Loucy (cell line): ENCODE measurements at regions not wholly inside any gene's neighbourhood (a gene's known extent, or its start where the extent isn't known, plus 50 kb on each side); places are given as distances from the start of the nearest gene placed in this dataset.
"Not testable (repeated sequence)": the region's sequence is repeated elsewhere in the genome, so short reads cannot be mapped to it uniquely, and the experiment has no call there.

ENCODE experiments used
- H2AFZ ChIP-seq: fragments of 200-600 bp; sonication (generic); 2 replicates; pipeline ENCODE4 v1.6.0; 2016; ENCODE audit warnings: antibody characterized with exemption, mild to moderate bottlenecking, low read length, moderate library complexity
- H3F3A ChIP-seq: fragments of 200-600 bp; 2 replicates; pipeline ENCODE4 v1.6.0; 2016; ENCODE audit warnings: antibody characterized with exemption, low read depth, mild to moderate bottlenecking
- H3K27me3 ChIP-seq: fragments of 200-600 bp; sonication (generic); 2 replicates; pipeline ENCODE4 v1.6.1; 2014; ENCODE audit warnings: low read length, mild to moderate bottlenecking; ENCODE audit not compliant: insufficient read depth, poor library complexity, severe bottlenecking
- H3K36me3 ChIP-seq: fragments of 200-600 bp; sonication (generic); 2 replicates; pipeline ENCODE4 v1.6.1; 2016; ENCODE audit warnings: low read length; ENCODE audit not compliant: insufficient read depth
- H3K4me1 ChIP-seq: fragments of 200-600 bp; sonication (generic); 2 replicates; pipeline ENCODE4 v1.5.1; 2014; ENCODE audit warnings: low read length, mild to moderate bottlenecking; ENCODE audit not compliant: insufficient read depth, poor library complexity, severe bottlenecking
- H3K4me2 ChIP-seq: fragments of 200-600 bp; sonication (generic); 2 replicates; pipeline ENCODE4 v1.6.0; 2014; ENCODE audit warnings: antibody characterized with exemption, low read length, low read depth, mild to moderate bottlenecking; ENCODE audit not compliant: poor library complexity, severe bottlenecking
- H3K4me3 ChIP-seq: fragments of 200-600 bp; sonication (generic); 2 replicates; pipeline ENCODE4 v1.5.1; 2014; ENCODE audit warnings: low read length, mild to moderate bottlenecking, mixed read lengths; ENCODE audit not compliant: poor library complexity, severe bottlenecking
- H3K79me2 ChIP-seq: fragments of 200-600 bp; sonication (generic); 2 replicates; pipeline ENCODE4 v1.6.1; 2014; ENCODE audit warnings: low read length; ENCODE audit not compliant: insufficient read depth
- H3K9ac ChIP-seq: fragments of 200-600 bp; sonication (generic); 2 replicates; pipeline ENCODE4 v1.6.0; 2014; ENCODE audit warnings: mild to moderate bottlenecking, low read depth, low read length, moderate library complexity; ENCODE audit not compliant: poor library complexity, severe bottlenecking
- H3K9me2 ChIP-seq: fragments of 200-600 bp; sonication (generic); replicated peaks from 2 replicates; pipeline ENCODE4 v1.6.1; 2016; ENCODE audit warnings: low read depth, low read length, mixed read lengths
- H3K9me3 ChIP-seq: fragments of 200-600 bp; sonication (generic); 2 replicates; pipeline ENCODE4 v1.6.1; 2014; ENCODE audit warnings: mild to moderate bottlenecking, antibody characterized with exemption, low read length, low read depth; ENCODE audit not compliant: insufficient read depth
- H4K20me1 ChIP-seq: fragments of 200-600 bp; sonication (generic); 2 replicates; pipeline ENCODE4 v1.6.0; 2014; ENCODE audit warnings: antibody characterized with exemption, low read length, mild to moderate bottlenecking; ENCODE audit not compliant: insufficient read depth, poor library complexity, severe bottlenecking
- EZH2phosphoT487 ChIP-seq: fragments of 200-600 bp; IDR thresholded peaks from 2 replicates; pipeline ENCODE4 v1.6.1; 2018; ENCODE audit warnings: antibody characterized with exemption, mild to moderate bottlenecking, moderate library complexity, borderline replicate concordance
- TF ChIP-seq, protein P1 (sequence below): fragments of 200-600 bp; sonication (generic); conservative IDR thresholded peaks from 2 replicates; pipeline ENCODE4 v1.5.1; 2014; ENCODE audit warnings: mild to moderate bottlenecking, antibody characterized with exemption, low read length

DNA sequence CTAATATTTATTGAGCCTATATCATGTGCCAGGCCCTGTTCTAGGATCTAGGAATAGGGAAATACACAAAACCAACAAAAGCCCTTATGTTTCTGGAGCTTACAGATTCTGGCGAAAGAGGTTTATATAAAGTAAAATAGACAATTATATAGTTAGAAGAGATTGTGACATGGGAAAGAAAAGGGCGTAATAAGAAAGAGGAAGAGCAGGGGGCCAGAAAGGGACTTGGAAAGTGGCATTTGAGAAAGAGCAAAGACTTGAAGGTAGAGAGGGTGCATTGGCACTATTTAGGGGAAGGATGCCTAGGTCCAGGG, 322.5 kb upstream of the FAM78B start:
- peak overlapping the region; percentile 76 for H3K4me2 ChIP-seq
- H3K9me2 ChIP-seq, result no peaks in the 10 kb centered on the region
- TF ChIP-seq, protein P1, sequence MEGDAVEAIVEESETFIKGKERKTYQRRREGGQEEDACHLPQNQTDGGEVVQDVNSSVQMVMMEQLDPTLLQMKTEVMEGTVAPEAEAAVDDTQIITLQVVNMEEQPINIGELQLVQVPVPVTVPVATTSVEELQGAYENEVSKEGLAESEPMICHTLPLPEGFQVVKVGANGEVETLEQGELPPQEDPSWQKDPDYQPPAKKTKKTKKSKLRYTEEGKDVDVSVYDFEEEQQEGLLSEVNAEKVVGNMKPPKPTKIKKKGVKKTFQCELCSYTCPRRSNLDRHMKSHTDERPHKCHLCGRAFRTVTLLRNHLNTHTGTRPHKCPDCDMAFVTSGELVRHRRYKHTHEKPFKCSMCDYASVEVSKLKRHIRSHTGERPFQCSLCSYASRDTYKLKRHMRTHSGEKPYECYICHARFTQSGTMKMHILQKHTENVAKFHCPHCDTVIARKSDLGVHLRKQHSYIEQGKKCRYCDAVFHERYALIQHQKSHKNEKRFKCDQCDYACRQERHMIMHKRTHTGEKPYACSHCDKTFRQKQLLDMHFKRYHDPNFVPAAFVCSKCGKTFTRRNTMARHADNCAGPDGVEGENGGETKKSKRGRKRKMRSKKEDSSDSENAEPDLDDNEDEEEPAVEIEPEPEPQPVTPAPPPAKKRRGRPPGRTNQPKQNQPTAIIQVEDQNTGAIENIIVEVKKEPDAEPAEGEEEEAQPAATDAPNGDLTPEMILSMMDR, result no peak
- TF ChIP-seq EZH2phosphoT487, result no peak
- no peaks in the 10 kb centered on the region for H4K20me1 ChIP-seq
- H3K27me3 ChIP-seq, result no peaks in the 10 kb centered on the region
- H3K9me3 ChIP-seq, result no peaks in the 10 kb centered on the region
- H3F3A ChIP-seq, result no peaks in the 10 kb centered on the region
- peak overlapping the region; percentile 99 for H2AFZ ChIP-seq
- no peaks in the 10 kb centered on the region for H3K79me2 ChIP-seq
- H3K9ac ChIP-seq, result peak overlapping the region; percentile 85
- peaks cover 23% of the 10 kb centered on the region for H3K4me1 ChIP-seq
- H3K4me3 ChIP-seq, result peak overlapping the region; percentile 88
- H3K36me3 ChIP-seq, result no peaks in the 10 kb centered on the region

DNA sequence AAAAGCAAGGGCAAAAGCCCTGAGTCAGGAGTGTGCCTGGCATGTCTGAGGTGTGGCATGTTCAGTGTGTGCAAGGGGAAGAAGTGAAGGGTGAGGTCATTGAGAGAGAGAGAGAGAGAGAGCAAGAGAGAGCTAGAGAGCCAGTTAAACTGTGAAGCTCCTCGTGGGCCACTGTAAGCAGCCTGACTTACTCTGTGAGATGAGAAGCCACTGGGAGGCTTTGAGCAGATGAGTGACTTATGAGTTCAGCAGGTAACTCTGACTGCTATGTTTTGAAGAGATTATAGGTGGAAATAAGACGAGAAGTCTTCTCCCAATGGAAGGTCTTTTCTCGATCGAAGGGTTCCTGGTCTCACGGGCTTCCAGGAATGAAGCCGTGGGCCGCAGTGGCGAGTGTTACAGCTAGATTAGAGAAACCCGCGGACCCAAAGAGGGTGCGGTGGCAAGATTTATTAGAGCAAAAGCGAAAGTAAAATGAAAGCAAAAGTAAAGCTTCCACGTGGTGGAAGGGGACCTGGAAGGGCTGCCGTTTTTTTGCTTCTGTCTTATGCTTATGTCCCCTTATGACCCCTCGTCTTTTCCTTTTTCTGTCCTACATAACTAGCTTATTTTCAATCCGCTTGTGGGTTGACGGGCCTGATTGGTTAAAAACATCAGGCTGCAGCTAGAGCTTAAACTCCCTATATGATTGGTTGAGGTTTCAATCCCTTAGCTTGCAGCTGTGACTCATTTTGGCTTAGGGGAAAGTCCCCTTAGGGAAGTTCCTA, 323.1 kb upstream of the FAM78B start:
- H3F3A ChIP-seq, result no peaks in the 10 kb centered on the region
- no peaks in the 10 kb centered on the region for H3K27me3 ChIP-seq
- no peaks in the 10 kb centered on the region for H3K9me2 ChIP-seq
- no peaks in the 10 kb centered on the region for H3K36me3 ChIP-seq
- peaks cover 23% of the 10 kb centered on the region for H3K4me1 ChIP-seq
- H3K9ac ChIP-seq, result peak overlapping the region; percentile 85
- no peaks in the 10 kb centered on the region for H3K79me2 ChIP-seq
- peak overlapping the region; percentile 88 for H3K4me3 ChIP-seq
- H3K4me2 ChIP-seq, result peak overlapping the region; percentile 76
- H3K9me3 ChIP-seq, result no peaks in the 10 kb centered on the region
- peak overlapping the region; percentile 99 for H2AFZ ChIP-seq
- H4K20me1 ChIP-seq, result no peaks in the 10 kb centered on the region
- TF ChIP-seq, protein P1, result no peak
- TF ChIP-seq EZH2phosphoT487, result no peak

DNA sequence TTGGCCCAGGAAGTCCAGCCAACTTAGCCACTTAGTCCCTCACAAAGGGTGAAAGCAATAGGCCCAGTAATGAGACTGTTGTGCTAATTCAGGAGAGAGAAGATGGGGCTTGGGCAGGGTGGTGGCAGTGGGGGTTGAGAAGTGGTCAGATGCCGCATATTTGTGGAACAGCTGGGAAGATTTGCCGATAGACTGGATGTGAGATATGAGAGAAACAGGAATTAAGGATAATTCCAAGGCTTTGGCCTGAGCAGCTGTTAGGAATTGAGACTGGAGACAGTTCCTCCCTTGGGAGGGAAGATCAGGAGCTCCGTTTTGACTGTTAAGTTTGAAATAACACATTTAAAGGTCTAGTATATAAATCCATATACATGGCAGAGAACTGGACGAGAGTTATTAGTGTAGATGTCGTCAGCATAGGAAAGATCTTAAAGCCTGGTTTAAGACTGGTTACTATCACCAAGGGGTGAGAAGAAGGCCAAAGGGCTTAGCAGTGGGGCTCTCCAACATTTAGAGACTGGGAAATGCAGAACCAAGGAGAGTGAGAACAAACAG, 323.7 kb upstream of the FAM78B start:
- no peak for TF ChIP-seq EZH2phosphoT487
- TF ChIP-seq, protein P1, result no peak
- Histone ChIP-seq H3K4me3 (peak overlapping the region; percentile 88), H4K20me1 (no peaks in the 10 kb centered on the region), H3K79me2 (no peaks in the 10 kb centered on the region), H3K36me3 (no peaks in the 10 kb centered on the region), H3K9ac (peak overlapping the region; percentile 85), H3K27me3 (no peaks in the 10 kb centered on the region), H3K9me3 (no peaks in the 10 kb centered on the region), H3K9me2 (no peaks in the 10 kb centered on the region), H3F3A (no peaks in the 10 kb centered on the region), H3K4me2 (peak overlapping the region; percentile 76), H2AFZ (peak overlapping the region; percentile 99), H3K4me1 (peaks cover 23% of the 10 kb centered on the region)

DNA sequence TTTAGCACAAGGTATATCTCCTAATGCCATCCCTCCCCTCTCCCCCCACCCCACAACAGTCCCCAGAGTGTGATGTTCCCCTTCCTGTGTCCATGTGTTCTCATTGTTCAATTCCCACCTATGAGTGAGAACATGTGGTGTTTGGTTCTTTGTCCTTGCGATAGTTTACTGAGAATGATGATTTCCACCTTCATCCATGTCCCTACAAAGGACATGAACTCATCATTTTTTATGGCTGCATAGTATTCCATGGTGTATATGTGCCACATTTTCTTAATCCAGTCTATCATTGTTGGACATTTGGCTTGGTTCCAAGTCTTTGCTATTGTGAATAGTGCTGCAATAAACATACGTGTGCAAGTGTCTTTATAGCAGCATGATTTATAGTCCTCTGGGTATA, 327.0 kb upstream of the FAM78B start:
- not testable (repeated sequence) for H2AFZ ChIP-seq, H3K4me2 ChIP-seq, H3K36me3 ChIP-seq, H3K9me3 ChIP-seq, H3K27me3 ChIP-seq, H3K9ac ChIP-seq, H3K9me2 ChIP-seq, H3K4me3 ChIP-seq, H3K79me2 ChIP-seq, H4K20me1 ChIP-seq, H3F3A ChIP-seq
- H3K4me1 ChIP-seq, result peaks cover 16% of the 10 kb centered on the region
